Brain microvascular endothelial cell (primary cell): ENCODE measurements at regions not wholly inside any gene's neighbourhood (a gene's known extent, or its start where the extent isn't known, plus 50 kb on each side); places are given as distances from the start of the nearest gene placed in this dataset.

Experiments
- DNase-seq: peaks from one replicate; pipeline ENCODE4 v3.0.0-alpha.2; 2020
- H3K27ac ChIP-seq: fragments of 250-450 bp; sonication (Bioruptor Pico); 2 replicates; pipeline ENCODE4 v1.5.1; 2020; ENCODE audit warnings: mild to moderate bottlenecking, moderate library complexity
- H3K27me3 ChIP-seq: fragments of 250-450 bp; sonication (Bioruptor Pico); replicated peaks from 2 replicates; pipeline ENCODE4 v1.5.1; 2020; ENCODE audit warnings: mild to moderate bottlenecking
- H3K36me3 ChIP-seq: fragments of 250-450 bp; sonication (Bioruptor Pico); replicated peaks from 2 replicates; pipeline ENCODE4 v1.5.1; 2020; ENCODE audit warnings: mild to moderate bottlenecking
- H3K4me3 ChIP-seq: 2 replicates; pipeline ENCODE4 v1.5.1; 2011; ENCODE audit warnings: low read depth, mild to moderate bottlenecking, control low read depth, low read length, moderate library complexity
- CTCF ChIP-seq: IDR thresholded peaks from 2 replicates; pipeline ENCODE4 v1.5.1; 2011; ENCODE audit warnings: low read depth, mild to moderate bottlenecking, moderate library complexity, low read length, control low read depth, inconsistent platforms; ENCODE audit errors: missing control alignments
- in situ Hi-C: cut with HindIII; loops from 2 replicates; pipeline ENCODE4 v1.10.0; 2017; ENCODE audit warnings: low sequenced_read_pairs, low pct_ligation_motif_present

GRCh38 chr11:121688860-121689614 is 236.3 kb upstream of the SORL1-AS1 start:
- TF ChIP-seq CTCF, result no peak
- Histone ChIP-seq H3K27ac (no peak overlapping the region), H3K36me3 (no peaks in the 10 kb centered on the region), H3K27me3 (no peaks in the 10 kb centered on the region), H3K4me3 (no peak overlapping the region)
- DNase-seq, result no peak
- in situ Hi-C loops, result no loop called here

- DNase-seq, result peak; percentile 75
- Histone ChIP-seq H3K36me3 (no peaks in the 10 kb centered on the region), H3K27me3 (no peaks in the 10 kb centered on the region), H3K27ac (no peak overlapping the region), H3K4me3 (no peak overlapping the region)
- TF ChIP-seq CTCF, result no peak
- in situ Hi-C loops, result no loop called here
Measured at GRCh38 chr11:121688055-121688491, 235.3 kb upstream of the SORL1-AS1 start.

- no peak for TF ChIP-seq CTCF
Measured at GRCh38 chr11:121683791-121684190, 231.0 kb upstream of the SORL1-AS1 start.

More at GRCh38 chr11:121683791-121684190, 231.0 kb upstream of the SORL1-AS1 start:
- DNase-seq, result no peak
- H3K4me3 ChIP-seq, result no peak overlapping the region
- no peaks in the 10 kb centered on the region for H3K27me3 ChIP-seq
- in situ Hi-C loops, result no loop called here
- no peaks in the 10 kb centered on the region for H3K36me3 ChIP-seq
- H3K27ac ChIP-seq, result no peak overlapping the region
